K562 (cell line): ENCODE measurements at regions not wholly inside any gene's neighbourhood (a gene's known extent, or its start where the extent isn't known, plus 50 kb on each side); places are given as distances from the start of the nearest gene placed in this dataset.

Experiments
- ARNT ChIP-seq, 2 experiments: fragments of 450-650 bp; IDR thresholded peaks; 2 replicates each; pipeline ENCODE4 v1.6.1; 2016; ENCODE audit warnings: mild to moderate bottlenecking in 1 of 2
- BDP1 ChIP-seq: IDR thresholded peaks from 3 replicates; pipeline ENCODE4 v1.6.1; 2011; ENCODE audit not compliant: insufficient read length, insufficient read depth
- CSDE1 ChIP-seq, 2 experiments: fragments of 450-650 bp; IDR thresholded peaks; 2 replicates each; pipeline ENCODE4 v1.6.1; 2016; ENCODE audit warnings: mild to moderate bottlenecking in 1 of 2
- GMEB1 ChIP-seq: fragments of 250-450 bp; sonication (Bioruptor Pico); IDR thresholded peaks from 2 replicates; pipeline ENCODE4 v1.4.0; 2020; ENCODE audit warnings: mild to moderate bottlenecking
- MBD2 ChIP-seq: sonication (generic); IDR thresholded peaks from 2 replicates; pipeline ENCODE4 v1.6.1; 2016; ENCODE audit warnings: low read depth, borderline replicate concordance
- NCOR1 ChIP-seq: fragments of 450-650 bp; IDR thresholded peaks from 2 replicates; pipeline ENCODE4 v1.6.1; 2016; ENCODE audit warnings: mild to moderate bottlenecking, moderate library complexity
- NRF1 ChIP-seq, 2 experiments: fragments of 450-650 bp; IDR thresholded peaks in 1 of 2; conservative IDR thresholded peaks in 1 of 2; 2 replicates each; pipeline ENCODE4 v1.6.1; 2014; ENCODE audit warnings: mild to moderate bottlenecking in 2 of 2
- RAD21 ChIP-seq, 2 experiments: fragments of 250-450 bp in 1 of 2; fragments of 450-650 bp in 1 of 2; sonication (Bioruptor Pico) in 1 of 2; formaldehyde crosslinking in 1 of 2; IDR thresholded peaks in 1 of 2; conservative IDR thresholded peaks in 1 of 2; 2 replicates each; pipeline versions ENCODE4 v1.4.0 to v1.8.0; 2020 to 2022; ENCODE audit warnings: mild to moderate bottlenecking in 2 of 2, moderate library complexity in 1 of 2
- RCOR1 ChIP-seq, 2 experiments: IDR thresholded peaks; 2 replicates each; pipeline ENCODE4 v1.6.1; 2012; ENCODE audit warnings: low read depth in 2 of 2, low read length in 2 of 2, borderline replicate concordance in 1 of 2, improper control_type of control experiment in 1 of 2
- SIX5 ChIP-seq, 2 experiments: IDR thresholded peaks; 2 replicates each; pipeline ENCODE4 v1.6.1; 2011; ENCODE audit warnings: low read length in 2 of 2, borderline replicate concordance in 1 of 2, low read depth in 1 of 2, mild to moderate bottlenecking in 1 of 2, moderate library complexity in 1 of 2; ENCODE audit not compliant: insufficient read depth in 1 of 2
- U2AF1 ChIP-seq: fragments of 200-400 bp; formaldehyde crosslinking; optimal IDR thresholded peaks from 2 replicates; pipeline ENCODE3; 2017; ENCODE audit warnings: mild to moderate bottlenecking, low read depth, low read length, moderate library complexity
- XRCC3 ChIP-seq: fragments of 450-650 bp; IDR thresholded peaks from 2 replicates; pipeline ENCODE4 v1.6.1; 2017; ENCODE audit warnings: mild to moderate bottlenecking, moderate library complexity
- ZBTB34 ChIP-seq: fragments of 250-450 bp; sonication (Bioruptor Pico); IDR thresholded peaks from 2 replicates; pipeline ENCODE4 v1.8.0; 2021; ENCODE audit warnings: mild to moderate bottlenecking, moderate library complexity
- ZHX1 ChIP-seq: fragments of 150-350 bp; conservative IDR thresholded peaks from 2 replicates; pipeline ENCODE4 v1.6.1; 2014; ENCODE audit warnings: low read length
- ZKSCAN3 ChIP-seq: fragments of 250-450 bp; sonication (Bioruptor Pico); IDR thresholded peaks from 2 replicates; pipeline ENCODE4 v1.4.0; 2020
- ZNF124 ChIP-seq: sonication (generic); formaldehyde crosslinking; IDR thresholded peaks from 2 replicates; pipeline ENCODE4 v1.8.1; 2022; ENCODE audit warnings: missing genetic modification reagents
- ZNF707 ChIP-seq: fragments of 250-450 bp; sonication (Bioruptor Pico); conservative IDR thresholded peaks from 2 replicates; pipeline ENCODE4 v1.8.0; 2022; ENCODE audit warnings: inconsistent platforms, mild to moderate bottlenecking, moderate library complexity
- TF ChIP-seq, protein P1 (sequence below): sonication (generic); formaldehyde crosslinking; IDR thresholded peaks from 2 replicates; pipeline ENCODE4 v1.8.0; 2023; ENCODE audit warnings: missing genetic modification reagents, mild to moderate bottlenecking, borderline replicate concordance

DNA sequence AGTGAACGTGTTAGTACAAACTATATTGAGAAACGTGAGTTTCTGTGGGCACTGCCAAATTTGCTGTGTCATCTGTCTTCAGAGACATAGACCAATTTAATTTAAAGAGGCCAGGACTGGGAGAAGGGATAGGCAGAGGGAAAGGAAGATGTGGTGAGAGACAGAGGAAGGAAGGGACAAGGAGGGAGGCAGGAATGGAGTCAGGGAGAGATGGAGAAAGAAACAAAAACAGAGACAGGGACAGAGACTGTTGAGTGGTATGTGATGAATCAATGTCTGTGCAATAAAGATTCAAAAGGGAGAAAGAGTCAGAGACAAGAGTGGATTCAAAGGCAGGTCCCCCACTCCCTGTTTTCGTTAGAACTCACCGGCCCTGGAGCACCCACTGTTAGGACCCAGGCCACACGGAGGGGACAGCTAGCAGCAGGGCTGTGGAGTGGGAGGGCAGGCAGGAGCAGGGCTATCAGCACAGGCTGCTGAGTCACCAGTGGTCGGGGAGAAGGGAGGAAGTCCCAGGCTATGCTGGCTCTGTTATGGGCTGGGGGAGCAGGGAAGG is 51.6 kb upstream of the CHD6 start (continued):
- TF ChIP-seq NRF1 (conservative IDR thresholded peaks at IDR 0.05 in 1 of 2, IDR thresholded peaks at IDR 0.05 in 1 of 2) (peak in 1 of 2 experiments; percentile 31; a peak in 1 of 4 replicates), ZNF124 (CRISPR knock-in tag) (no peak), RCOR1 (IDR thresholded peaks at IDR 0.05; ENCODE audit: borderline replicate concordance in 1 of 2, low read depth in 2 of 2, low read length in 2 of 2) (no peak), U2AF1 (no peak), ZNF707 (CRISPR knock-in tag) (no peak), MBD2 (no peak), ZHX1 (no peak), ZBTB34 (CRISPR knock-in tag) (no peak), SIX5 (IDR thresholded peaks at IDR 0.05; ENCODE audit: borderline replicate concordance in 1 of 2, insufficient read depth in 1 of 2, low read depth in 1 of 2, low read length in 2 of 2) (no peak), ZKSCAN3 (no peak), RAD21 (CRISPR knock-in tag; conservative IDR thresholded peaks at IDR 0.05 in 1 of 2, IDR thresholded peaks at IDR 0.05 in 1 of 2) (no peak; a peak in 1 of 4 replicates), BDP1 (no peak), CSDE1 (IDR thresholded peaks at IDR 0.05) (no peak), XRCC3 (no peak), NCOR1 (peak; percentile 44; the same call in 1 of the 2 replicates), GMEB1 (CRISPR knock-in tag) (no peak), ARNT (IDR thresholded peaks at IDR 0.05) (peak in 1 of 2 experiments; percentile 70; a peak in 1 of 4 replicates)
- TF ChIP-seq, protein P1, sequence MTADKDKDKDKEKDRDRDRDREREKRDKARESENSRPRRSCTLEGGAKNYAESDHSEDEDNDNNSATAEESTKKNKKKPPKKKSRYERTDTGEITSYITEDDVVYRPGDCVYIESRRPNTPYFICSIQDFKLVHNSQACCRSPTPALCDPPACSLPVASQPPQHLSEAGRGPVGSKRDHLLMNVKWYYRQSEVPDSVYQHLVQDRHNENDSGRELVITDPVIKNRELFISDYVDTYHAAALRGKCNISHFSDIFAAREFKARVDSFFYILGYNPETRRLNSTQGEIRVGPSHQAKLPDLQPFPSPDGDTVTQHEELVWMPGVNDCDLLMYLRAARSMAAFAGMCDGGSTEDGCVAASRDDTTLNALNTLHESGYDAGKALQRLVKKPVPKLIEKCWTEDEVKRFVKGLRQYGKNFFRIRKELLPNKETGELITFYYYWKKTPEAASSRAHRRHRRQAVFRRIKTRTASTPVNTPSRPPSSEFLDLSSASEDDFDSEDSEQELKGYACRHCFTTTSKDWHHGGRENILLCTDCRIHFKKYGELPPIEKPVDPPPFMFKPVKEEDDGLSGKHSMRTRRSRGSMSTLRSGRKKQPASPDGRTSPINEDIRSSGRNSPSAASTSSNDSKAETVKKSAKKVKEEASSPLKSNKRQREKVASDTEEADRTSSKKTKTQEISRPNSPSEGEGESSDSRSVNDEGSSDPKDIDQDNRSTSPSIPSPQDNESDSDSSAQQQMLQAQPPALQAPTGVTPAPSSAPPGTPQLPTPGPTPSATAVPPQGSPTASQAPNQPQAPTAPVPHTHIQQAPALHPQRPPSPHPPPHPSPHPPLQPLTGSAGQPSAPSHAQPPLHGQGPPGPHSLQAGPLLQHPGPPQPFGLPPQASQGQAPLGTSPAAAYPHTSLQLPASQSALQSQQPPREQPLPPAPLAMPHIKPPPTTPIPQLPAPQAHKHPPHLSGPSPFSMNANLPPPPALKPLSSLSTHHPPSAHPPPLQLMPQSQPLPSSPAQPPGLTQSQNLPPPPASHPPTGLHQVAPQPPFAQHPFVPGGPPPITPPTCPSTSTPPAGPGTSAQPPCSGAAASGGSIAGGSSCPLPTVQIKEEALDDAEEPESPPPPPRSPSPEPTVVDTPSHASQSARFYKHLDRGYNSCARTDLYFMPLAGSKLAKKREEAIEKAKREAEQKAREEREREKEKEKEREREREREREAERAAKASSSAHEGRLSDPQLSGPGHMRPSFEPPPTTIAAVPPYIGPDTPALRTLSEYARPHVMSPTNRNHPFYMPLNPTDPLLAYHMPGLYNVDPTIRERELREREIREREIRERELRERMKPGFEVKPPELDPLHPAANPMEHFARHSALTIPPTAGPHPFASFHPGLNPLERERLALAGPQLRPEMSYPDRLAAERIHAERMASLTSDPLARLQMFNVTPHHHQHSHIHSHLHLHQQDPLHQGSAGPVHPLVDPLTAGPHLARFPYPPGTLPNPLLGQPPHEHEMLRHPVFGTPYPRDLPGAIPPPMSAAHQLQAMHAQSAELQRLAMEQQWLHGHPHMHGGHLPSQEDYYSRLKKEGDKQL (CRISPR knock-in tag), result no peak
